Effector memory CD4-positive, alpha-beta T cell (primary cell): ENCODE measurements at regions not wholly inside any gene's neighbourhood (a gene's known extent, or its start where the extent isn't known, plus 50 kb on each side); places are given as distances from the start of the nearest gene placed in this dataset.
"Not testable (repeated sequence)": the region's sequence is repeated elsewhere in the genome, so short reads cannot be mapped to it uniquely, and the experiment has no call there.

Experiments used
- DNase-seq, 3 donors: peaks; one replicate each; pipeline ENCODE4 v3.0.0-alpha.2; 2020
- H3K27ac ChIP-seq: 2 replicates; pipeline ENCODE4 v1.7.0; 2013; ENCODE audit warnings: mild to moderate bottlenecking, low read length, moderate library complexity; ENCODE audit not compliant: insufficient read depth, poor library complexity, severe bottlenecking
- H3K27me3 ChIP-seq: replicated peaks from 2 replicates; pipeline ENCODE4 v1.7.0; 2013; ENCODE audit warnings: mild to moderate bottlenecking, low read length; ENCODE audit not compliant: insufficient read depth, control insufficient read depth, poor library complexity, severe bottlenecking
- H3K36me3 ChIP-seq: 2 replicates; pipeline ENCODE4 v1.7.0; 2013; ENCODE audit warnings: mild to moderate bottlenecking, low read length, moderate library complexity; ENCODE audit not compliant: control insufficient read depth, insufficient read depth
- H3K4me1 ChIP-seq: 2 replicates; pipeline ENCODE4 v1.7.0; 2013; ENCODE audit warnings: low read length, mild to moderate bottlenecking; ENCODE audit not compliant: control insufficient read depth, insufficient read depth, poor library complexity, severe bottlenecking
- H3K4me3 ChIP-seq: 2 replicates; pipeline ENCODE4 v1.7.0; 2013; ENCODE audit warnings: low read length, low read depth, mild to moderate bottlenecking; ENCODE audit not compliant: insufficient read depth, poor library complexity, severe bottlenecking
- H3K9me3 ChIP-seq: 2 replicates; pipeline ENCODE4 v1.7.0; 2013; ENCODE audit warnings: mild to moderate bottlenecking, low read length, moderate library complexity; ENCODE audit not compliant: control insufficient read depth

DNA sequence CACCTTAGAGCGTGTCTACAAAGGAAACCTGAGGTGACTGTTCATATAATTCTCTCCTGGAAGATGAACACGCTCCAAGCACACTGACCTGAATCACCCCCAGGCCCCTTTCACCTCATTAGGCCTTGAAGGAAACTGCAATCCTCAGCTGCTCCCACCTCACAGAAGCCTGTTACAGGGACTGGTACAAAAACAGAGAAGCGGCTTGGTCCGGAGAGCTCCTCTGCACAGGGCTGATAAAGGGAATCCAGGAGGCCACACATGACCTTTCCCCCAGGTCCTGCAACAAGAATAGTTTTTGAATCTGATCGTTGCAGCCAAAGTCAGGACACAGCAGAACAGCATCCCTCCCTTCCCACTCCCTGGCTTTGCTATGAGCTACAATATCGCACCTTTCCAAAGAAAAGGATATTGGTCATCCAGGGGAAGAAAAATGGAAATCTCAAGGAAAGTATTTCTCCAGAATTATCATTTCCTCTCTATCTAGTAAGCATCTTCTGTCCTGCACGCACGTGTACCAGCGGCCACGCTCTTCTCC is 666.7 kb downstream of the UQCRFS1 start:
- Histone ChIP-seq H3K36me3 (no peaks in the 10 kb centered on the region), H3K9me3 (no peaks in the 10 kb centered on the region), H3K4me3 (no peak overlapping the region), H3K4me1 (no peaks in the 10 kb centered on the region), H3K27ac (no peak overlapping the region), H3K27me3 (no peaks in the 10 kb centered on the region)
- DNase-seq: no peak

DNA sequence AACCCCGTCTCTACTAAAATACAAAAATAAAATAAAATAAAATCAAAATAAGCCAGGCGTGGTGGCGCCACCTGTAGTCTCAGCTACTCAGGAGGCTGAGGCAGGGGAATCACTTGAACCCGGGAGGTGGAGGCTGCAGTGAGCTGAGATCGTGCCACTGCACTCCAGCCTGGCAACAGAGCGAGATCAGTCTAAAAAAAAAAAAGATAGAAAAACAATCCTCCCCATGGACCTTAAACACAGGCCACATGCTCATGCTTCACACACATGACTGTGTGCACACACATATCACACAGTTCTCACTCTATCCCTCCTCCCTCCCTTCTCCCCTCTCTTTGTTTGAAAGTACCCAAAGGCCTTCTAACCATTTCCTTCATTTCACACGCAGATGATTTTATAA is 667.6 kb downstream of the UQCRFS1 start:
- DNase-seq, H3K4me1 ChIP-seq, H3K27me3 ChIP-seq, H3K27ac ChIP-seq, H3K4me3 ChIP-seq, H3K36me3 ChIP-seq, H3K9me3 ChIP-seq: not testable (repeated sequence)

DNA sequence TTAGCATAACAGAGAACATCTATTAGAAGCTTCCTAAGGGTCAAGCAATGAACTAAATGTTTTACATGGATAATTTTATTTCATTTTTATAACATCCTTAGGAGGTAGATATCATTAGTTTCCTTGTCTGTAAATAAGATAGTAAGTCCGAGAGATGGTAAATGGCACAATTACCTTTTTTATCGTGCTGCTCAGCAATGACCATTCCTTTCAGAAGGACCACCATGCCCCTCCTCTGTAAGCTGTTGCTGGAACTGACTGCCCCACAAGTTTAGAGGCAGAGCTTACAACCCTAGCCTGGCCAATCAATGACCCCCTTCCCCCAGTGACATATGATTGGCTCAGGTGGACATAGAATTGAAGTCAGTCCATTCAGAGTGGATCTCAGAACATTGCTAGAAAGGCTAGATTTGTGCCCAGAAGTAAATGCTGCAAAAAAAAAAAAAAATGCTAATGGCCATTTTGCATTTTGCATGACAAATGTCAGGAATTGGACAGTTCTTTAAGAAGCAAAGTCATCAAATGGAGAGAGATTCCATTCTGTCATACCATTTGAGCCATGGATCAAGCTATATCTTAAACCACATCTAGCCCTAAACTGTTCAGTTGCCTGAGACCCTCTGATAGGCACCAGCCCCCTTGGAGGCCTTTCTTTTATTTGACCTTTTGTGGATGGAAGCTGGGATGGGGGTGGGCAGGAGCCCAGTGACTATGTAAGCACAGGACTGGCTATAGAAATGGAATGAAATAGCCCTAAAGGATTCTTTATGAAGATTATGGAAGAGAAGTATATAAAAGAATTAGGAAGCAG is 668.3 kb downstream of the UQCRFS1 start:
- Histone ChIP-seq H3K4me3 (no peak overlapping the region), H3K36me3 (no peaks in the 10 kb centered on the region), H3K9me3 (no peaks in the 10 kb centered on the region), H3K27me3 (no peaks in the 10 kb centered on the region), H3K27ac (no peak overlapping the region), H3K4me1 (no peaks in the 10 kb centered on the region)
- DNase-seq: no peak

DNA sequence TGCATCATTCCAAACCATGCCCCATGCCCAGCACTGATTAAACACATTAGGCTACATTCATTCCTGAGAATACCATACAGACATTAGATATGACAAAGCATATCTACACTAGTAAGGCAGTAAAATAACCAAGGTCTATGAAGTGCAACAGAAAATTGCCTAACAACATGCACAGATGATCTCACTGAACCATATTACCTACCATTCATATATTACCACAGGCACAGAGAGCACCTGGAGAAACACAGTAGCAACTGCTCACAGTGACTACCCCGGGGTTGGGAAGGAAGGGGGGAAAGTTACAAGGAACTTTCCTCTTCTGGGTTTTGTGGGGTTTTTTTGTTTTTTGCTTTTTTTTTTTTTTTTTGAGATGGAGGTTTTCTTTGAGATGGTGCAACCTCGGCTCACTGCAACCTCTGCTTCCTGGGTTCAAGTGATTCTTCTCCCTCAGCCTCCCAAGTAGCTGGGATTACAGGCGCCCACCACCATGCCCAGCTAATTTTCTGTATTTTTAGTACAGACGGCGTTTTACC is 669.6 kb downstream of the UQCRFS1 start:
- Histone ChIP-seq H3K27me3 (no peaks in the 10 kb centered on the region), H3K27ac (no peak overlapping the region), H3K4me3 (no peak overlapping the region), H3K4me1 (no peaks in the 10 kb centered on the region), H3K36me3 (no peaks in the 10 kb centered on the region), H3K9me3 (no peaks in the 10 kb centered on the region)
- no peak for DNase-seq

DNA sequence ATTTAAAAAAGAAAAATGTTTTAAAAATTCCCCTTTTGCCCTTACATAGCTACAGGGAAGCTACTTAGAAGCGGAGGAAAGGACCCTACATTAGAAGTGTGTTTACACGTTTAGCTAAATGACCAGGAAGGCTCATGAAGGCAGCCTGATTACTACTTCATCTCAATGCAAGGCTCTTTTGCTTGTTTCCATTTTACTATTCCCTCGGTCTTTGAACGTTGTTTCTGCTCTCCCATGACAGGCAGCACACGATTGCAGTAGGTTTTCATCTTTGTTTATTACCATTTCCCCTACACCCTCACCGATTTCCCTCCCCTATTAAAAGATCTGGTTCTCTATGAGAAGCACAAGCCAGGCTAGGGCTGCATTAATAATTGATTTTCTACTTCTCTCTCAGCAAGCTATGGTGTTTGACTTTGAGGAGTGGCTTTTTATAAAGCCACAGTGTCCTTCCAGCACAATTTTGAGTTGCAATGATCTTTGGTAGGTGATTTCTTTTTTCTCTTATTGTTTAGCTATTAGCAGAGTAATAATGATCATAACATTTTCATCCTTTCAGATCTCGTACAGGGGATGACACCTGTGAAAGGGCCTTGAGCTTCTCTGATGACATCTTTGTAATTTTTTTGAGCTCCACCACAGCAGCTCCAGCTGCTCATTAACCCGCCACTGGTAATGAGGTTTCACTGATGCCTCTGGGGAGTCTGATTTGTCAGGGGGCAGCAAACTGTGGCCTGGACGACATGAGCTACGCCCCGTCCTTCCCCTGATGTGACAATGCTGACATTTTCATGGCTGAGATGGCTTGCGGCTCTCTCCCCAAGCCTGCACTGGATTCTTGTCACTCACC is 670.3 kb downstream of the UQCRFS1 start:
- no peak for DNase-seq
- Histone ChIP-seq H3K4me3 (no peak overlapping the region), H3K36me3 (no peaks in the 10 kb centered on the region), H3K9me3 (no peaks in the 10 kb centered on the region), H3K27ac (no peak overlapping the region), H3K4me1 (no peaks in the 10 kb centered on the region), H3K27me3 (no peaks in the 10 kb centered on the region)

DNA sequence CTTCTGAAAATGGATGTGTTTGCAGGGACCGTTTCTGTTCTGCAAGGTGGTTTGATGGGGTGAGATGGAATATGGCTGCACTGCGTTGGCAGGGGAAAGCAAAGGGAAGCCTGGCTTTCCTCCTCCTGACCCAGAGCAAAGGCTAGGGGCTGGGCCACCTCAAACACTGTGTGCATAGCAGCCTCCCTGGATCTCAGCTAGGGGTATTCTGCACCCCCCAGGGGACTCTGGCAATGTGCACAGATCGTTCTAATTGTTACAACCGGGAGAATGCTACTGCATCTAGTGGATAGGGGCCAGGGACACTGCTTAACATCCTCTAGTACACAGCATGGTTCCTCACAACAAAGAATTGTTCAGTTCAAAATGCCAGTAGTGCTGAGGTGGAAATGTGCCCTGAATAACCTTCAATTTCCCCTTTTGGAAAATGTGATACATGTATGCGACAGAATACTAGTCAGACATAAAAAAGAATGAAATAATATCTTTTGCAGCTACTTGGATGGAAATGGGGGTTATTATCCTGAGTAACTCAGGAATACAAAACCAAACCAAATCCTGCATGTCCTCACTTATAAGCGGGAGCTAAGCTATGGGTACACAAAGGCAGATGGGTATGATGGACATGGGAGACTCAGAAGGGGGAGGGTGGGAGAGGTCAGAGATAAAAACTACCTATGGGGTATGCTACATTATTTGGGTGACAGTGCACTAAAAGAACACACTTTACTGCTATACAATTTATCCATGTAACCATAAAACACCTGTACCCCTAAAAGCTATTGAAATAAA is 671.2 kb downstream of the UQCRFS1 start:
- Histone ChIP-seq H3K36me3 (no peaks in the 10 kb centered on the region), H3K4me3 (no peak overlapping the region), H3K27ac (no peak overlapping the region), H3K9me3 (no peaks in the 10 kb centered on the region), H3K27me3 (no peaks in the 10 kb centered on the region), H3K4me1 (no peaks in the 10 kb centered on the region)
- DNase-seq: no peak

DNA sequence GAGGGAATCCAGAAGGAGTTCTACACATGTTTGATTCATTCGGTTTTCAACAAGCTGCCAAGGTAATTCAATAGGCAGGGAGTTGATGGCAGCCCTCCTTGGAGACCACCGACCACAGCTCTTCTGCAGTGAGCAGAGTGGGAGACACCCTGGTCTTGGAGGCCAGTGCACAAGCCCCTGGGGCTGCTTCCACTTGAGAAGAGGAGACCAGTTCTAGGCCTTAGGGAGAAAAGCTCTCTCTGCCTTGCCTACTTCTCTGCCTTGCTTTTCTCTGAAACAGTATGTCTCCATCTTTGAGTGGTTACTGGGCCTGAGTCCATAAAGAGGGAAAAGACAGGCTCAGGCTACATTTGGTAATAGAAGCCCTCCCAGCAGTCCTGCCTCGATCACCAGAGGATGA is 671.9 kb downstream of the UQCRFS1 start:
- no peak overlapping the region for H3K4me3 ChIP-seq
- no peaks in the 10 kb centered on the region for H3K4me1 ChIP-seq
- no peak for DNase-seq
- no peaks in the 10 kb centered on the region for H3K27me3 ChIP-seq
- no peaks in the 10 kb centered on the region for H3K36me3 ChIP-seq
- H3K27ac ChIP-seq: no peak overlapping the region
- H3K9me3 ChIP-seq: no peaks in the 10 kb centered on the region

DNA sequence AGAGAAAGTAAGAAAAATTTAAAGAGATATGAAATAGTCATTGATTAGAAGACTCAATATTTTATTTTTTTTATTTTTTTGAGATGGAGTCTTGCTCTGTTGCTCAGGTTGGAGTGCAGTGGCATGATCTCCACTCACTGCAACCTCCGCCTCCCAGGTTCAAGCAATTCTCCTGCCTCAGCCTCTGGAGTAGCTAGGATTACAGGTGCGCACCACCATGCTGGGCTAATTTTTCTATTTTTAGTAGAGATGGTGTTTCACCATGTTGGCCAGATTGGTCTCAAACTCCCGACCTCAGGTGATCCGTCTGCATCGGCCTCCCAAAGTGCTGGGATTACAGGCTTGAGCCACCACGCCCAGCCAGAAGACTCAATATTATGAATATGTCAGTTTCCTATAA is 672.6 kb downstream of the UQCRFS1 start:
- not testable (repeated sequence) for H3K9me3 ChIP-seq, H3K4me1 ChIP-seq, H3K27ac ChIP-seq, H3K4me3 ChIP-seq, H3K27me3 ChIP-seq, DNase-seq, H3K36me3 ChIP-seq

DNA sequence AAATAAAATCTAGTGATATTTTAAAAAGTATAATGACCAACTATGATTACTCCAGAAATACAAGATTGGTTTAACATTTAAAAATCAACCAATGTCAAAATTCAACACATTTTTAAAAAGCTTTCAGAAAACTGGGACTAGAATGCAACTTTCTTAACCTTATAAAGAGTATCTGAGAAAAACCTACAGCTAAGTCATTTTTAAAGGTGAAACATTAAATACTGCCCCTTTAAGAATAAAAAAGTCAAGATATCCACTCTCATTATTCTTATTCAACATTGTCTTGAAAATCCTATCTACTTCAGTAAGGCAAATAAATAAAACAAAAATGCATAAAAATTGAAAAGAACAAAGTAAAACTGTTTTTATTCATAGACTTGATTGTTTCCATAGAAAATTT is 673.2 kb downstream of the UQCRFS1 start:
- Histone ChIP-seq H3K4me3 (no peak overlapping the region), H3K27me3 (no peaks in the 10 kb centered on the region), H3K9me3 (peaks cover 3% of the 10 kb centered on the region), H3K4me1 (no peaks in the 10 kb centered on the region), H3K36me3 (no peaks in the 10 kb centered on the region), H3K27ac (no peak overlapping the region)
- DNase-seq: no peak
